ENCODE measurements at regions not wholly inside any gene's neighbourhood (a gene's known extent, or its start where the extent isn't known, plus 50 kb on each side); places are given as distances from the start of the nearest gene placed in this dataset.

GRCh38 chr1:191388283-191388682 is 770.0 kb upstream of the RGS18 start (continued):
- TF ChIP-seq ZBTB33 (IDR thresholded peaks at IDR 0.05), result no peak
- TF ChIP-seq CBX5 (IDR thresholded peaks at IDR 0.05; ENCODE audit: low read depth), result no peak
- TF ChIP-seq ZNF24 (IDR thresholded peaks at IDR 0.05), result no peak

- Histone ChIP-seq H3K36me3 (ENCODE audit: control insufficient read depth in 2 of 2, insufficient read depth in 2 of 2, low read length in 1 of 2) (no peaks in the 10 kb centered on the region), H2AFZ (ENCODE audit: control insufficient read depth, low read depth, low read length) (no peak overlapping the region), H3K4me3 (no peak overlapping the region), H3K27ac (ENCODE audit: control insufficient read depth, insufficient read depth) (no peak overlapping the region), H4K20me1 (ENCODE audit: control insufficient read depth, insufficient read depth) (no peaks in the 10 kb centered on the region), H3K79me2 (ENCODE audit: control insufficient read depth, insufficient read depth, low read length) (no peaks in the 10 kb centered on the region), H3K4me1 (ENCODE audit: control insufficient read depth, insufficient read depth, low read length) (no peaks in the 10 kb centered on the region), H3K27me3 (replicated peaks in 1 of 2; ENCODE audit: control insufficient read depth in 2 of 2, insufficient read depth in 2 of 2, low read length in 1 of 2) (no peaks in the 10 kb centered on the region), H3K9ac (ENCODE audit: control insufficient read depth, insufficient read depth, low read length) (no peak overlapping the region), H3K9me3 (replicated peaks; ENCODE audit: control insufficient read depth, insufficient read depth, low read length) (no peaks in the 10 kb centered on the region), H3K4me2 (ENCODE audit: control insufficient read depth, insufficient read depth) (no peak overlapping the region)
- DNase-seq (ENCODE audit: low read depth, low spot score), result no peak
- 0% methylated on average over 5 of the region's 5 CpGs for WGBS (ENCODE audit: insufficient coverage, insufficient replicate concordance, low lambda C conversion rate, missing lambda C conversion rate)
- in situ Hi-C loops (cut with MboI) (no loop called here), intact Hi-C loops (cut with micrococcal nuclease; ENCODE audit: unreplicated experiment) (no loop called here)
- FAIRE-seq, result no peak
- ChIA-PET CTCF (no interaction called here), RAD21 (ENCODE audit: unreplicated experiment) (no interaction called here), POLR2A (no interaction called here), SMC1A (ENCODE audit: uncharacterized antibody, unreplicated experiment) (no interaction called here)
- no peak for TF ChIP-seq CTCF (IDR thresholded peaks at IDR 0.05 in 2 of 3, conservative IDR thresholded peaks at IDR 0.05 in 1 of 3; ENCODE audit: control insufficient read depth in 2 of 3, extremely low read depth in 1 of 3, insufficient read depth in 1 of 3, low read depth in 3 of 3, low read length in 3 of 3)
- no peak for TF ChIP-seq YY1 (IDR thresholded peaks at IDR 0.05; ENCODE audit: low read depth, low read length)
- TF ChIP-seq ZNF384 (IDR thresholded peaks at IDR 0.05; ENCODE audit: borderline replicate concordance, low read depth, low read length), result no peak
- TF ChIP-seq SPI1 (IDR thresholded peaks at IDR 0.05; ENCODE audit: borderline replicate concordance, insufficient read depth, low read depth, low read length), result no peak
- TF ChIP-seq PBX3 (IDR thresholded peaks at IDR 0.05; ENCODE audit: insufficient replicate concordance, low read depth, low read length), result no peak
- TF ChIP-seq BCLAF1 (IDR thresholded peaks at IDR 0.05), result no peak
- TF ChIP-seq E2F4 (IDR thresholded peaks at IDR 0.05; ENCODE audit: low read depth, low read length), result no peak
- no peak for TF ChIP-seq ZZZ3 (IDR thresholded peaks at IDR 0.05; ENCODE audit: control insufficient read depth, insufficient read length, low read depth)
- no peak for TF ChIP-seq MYB (IDR thresholded peaks at IDR 0.05; ENCODE audit: borderline replicate concordance, low read depth, low read length)
- TF ChIP-seq TCF12 (IDR thresholded peaks at IDR 0.05; ENCODE audit: low read depth, low read length), result no peak
- no peak for TF ChIP-seq SUPT20H (IDR thresholded peaks at IDR 0.05; ENCODE audit: borderline replicate concordance, control insufficient read depth, low read depth, low read length)
- ATAC-seq, result no peak
- BruUV-seq (replicated peaks), result no TSS peak
Measured at GRCh38 chr1:191396622-191397021, 761.6 kb upstream of the RGS18 start.

Measured in GM12878 (cell line).